Left renal cortex interstitium (tissue), 4 donors: ENCODE measurements at regions not wholly inside any gene's neighbourhood (a gene's known extent, or its start where the extent isn't known, plus 50 kb on each side); places are given as distances from the start of the nearest gene placed in this dataset.
"Not testable (repeated sequence)": the region's sequence is repeated elsewhere in the genome, so short reads cannot be mapped to it uniquely, and the experiment has no call there.

Experiments used
- DNase-seq, 4 donors: peaks; one replicate each; pipeline ENCODE4 v3.0.0-alpha.2; 2013; ENCODE audit warnings: low read depth in 4 of 4, low spot score in 2 of 4, missing footprints in 1 of 4

GRCh38 chr1:95509989-95510388 lies 276.0 kb downstream of the RWDD3 start:
- no peak for DNase-seq

- DNase-seq = no peak
Measured at GRCh38 chr1:95512925-95513324, 278.9 kb downstream of the RWDD3 start.

GRCh38 chr1:95517506-95517905 lies 283.5 kb downstream of the RWDD3 start:
- no peak for DNase-seq

- no peak for DNase-seq
Measured at GRCh38 chr1:95518310-95518709, 284.3 kb downstream of the RWDD3 start.

- no peak for DNase-seq
Measured at GRCh38 chr1:95520390-95520789, 286.4 kb downstream of the RWDD3 start.

- DNase-seq = no peak
Measured at GRCh38 chr1:95532335-95532734, 298.3 kb downstream of the RWDD3 start.

- DNase-seq = no peak
Measured at GRCh38 chr1:95534985-95535384, 301.0 kb downstream of the RWDD3 start.

GRCh38 chr1:95535614-95536013 lies 301.6 kb downstream of the RWDD3 start:
- DNase-seq = no peak

- no peak for DNase-seq
Measured at GRCh38 chr1:95536501-95536900, 302.5 kb downstream of the RWDD3 start.

GRCh38 chr1:95537176-95537575 lies 303.2 kb downstream of the RWDD3 start:
- no peak for DNase-seq

- DNase-seq = not testable (repeated sequence)
Measured at GRCh38 chr1:95538242-95538641, 304.2 kb downstream of the RWDD3 start.

GRCh38 chr1:95542936-95543335 lies 308.9 kb downstream of the RWDD3 start:
- no peak for DNase-seq

GRCh38 chr1:95547005-95547404 lies 313.0 kb downstream of the RWDD3 start:
- DNase-seq = no peak

GRCh38 chr1:95548211-95548610 lies 314.2 kb downstream of the RWDD3 start:
- no peak for DNase-seq

GRCh38 chr1:95551201-95551600 lies 317.2 kb downstream of the RWDD3 start:
- DNase-seq = no peak

- DNase-seq = no peak
Measured at GRCh38 chr1:95553595-95553994, 319.6 kb downstream of the RWDD3 start.

- no peak for DNase-seq
Measured at GRCh38 chr1:95554408-95554807, 320.4 kb downstream of the RWDD3 start.

GRCh38 chr1:95558791-95559190 lies 324.8 kb downstream of the RWDD3 start:
- DNase-seq = no peak

GRCh38 chr1:95561346-95561745 lies 327.3 kb downstream of the RWDD3 start:
- DNase-seq = no peak

- DNase-seq = no peak
Measured at GRCh38 chr1:95562230-95562629, 328.2 kb downstream of the RWDD3 start.

GRCh38 chr1:95572002-95572401 lies 338.0 kb downstream of the RWDD3 start:
- DNase-seq = no peak

- DNase-seq = no peak
Measured at GRCh38 chr1:95572962-95573361, 339.0 kb downstream of the RWDD3 start.

- DNase-seq = no peak
Measured at GRCh38 chr1:95575291-95575690, 341.3 kb downstream of the RWDD3 start.

GRCh38 chr1:95578462-95578861 lies 344.5 kb downstream of the RWDD3 start:
- DNase-seq = no peak
